GM18861 (cell line): ENCODE measurements at regions not wholly inside any gene's neighbourhood (a gene's known extent, or its start where the extent isn't known, plus 50 kb on each side); places are given as distances from the start of the nearest gene placed in this dataset.
"Not testable (repeated sequence)": the region's sequence is repeated elsewhere in the genome, so short reads cannot be mapped to it uniquely, and the experiment has no call there.

Experiments used
- ATAC-seq: cut with Tn5 transposase; IDR thresholded peaks from one replicate; pipeline ENCODE4 v1.9.1; 2021; ENCODE audit not compliant: unreplicated experiment

DNA sequence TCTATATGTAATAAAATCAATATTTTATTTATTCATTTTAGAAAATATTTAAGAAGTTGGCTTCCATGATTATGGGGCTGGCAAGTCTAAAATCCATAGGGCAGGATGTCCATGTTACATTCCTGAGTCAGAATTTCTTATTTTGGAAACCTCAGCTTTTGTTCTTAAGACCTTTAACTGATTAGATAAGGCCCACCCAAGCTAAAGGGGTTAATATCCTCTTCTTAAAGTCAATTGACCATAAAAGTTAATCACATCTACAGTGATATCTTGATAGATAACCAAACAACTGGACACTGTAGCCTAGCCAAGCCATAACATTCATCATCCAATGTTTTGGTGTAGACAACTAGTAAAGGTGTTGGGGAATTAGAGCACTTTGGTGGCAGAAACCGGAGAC is 1035.4 kb upstream of the ZEB2 start:
- no peak for ATAC-seq

DNA sequence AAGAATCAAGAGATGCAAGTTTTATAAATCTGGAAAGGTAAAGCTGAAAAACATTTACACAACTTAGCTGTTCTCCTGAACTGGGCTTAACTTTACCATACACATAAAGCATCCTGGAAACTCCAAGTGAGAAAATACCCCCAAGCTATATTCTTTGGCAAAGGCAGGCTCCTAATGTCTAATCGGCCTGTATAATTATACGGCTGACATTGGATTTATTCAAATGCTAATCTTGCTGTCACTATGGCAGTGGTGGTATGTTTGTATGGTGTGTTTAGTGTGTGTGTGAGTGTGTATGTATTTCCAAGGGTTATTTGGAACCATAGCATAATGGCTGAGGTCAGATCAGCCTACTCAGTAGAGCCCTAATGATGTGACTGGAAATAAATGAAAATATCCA is 1031.8 kb upstream of the ZEB2 start:
- no peak for ATAC-seq

DNA sequence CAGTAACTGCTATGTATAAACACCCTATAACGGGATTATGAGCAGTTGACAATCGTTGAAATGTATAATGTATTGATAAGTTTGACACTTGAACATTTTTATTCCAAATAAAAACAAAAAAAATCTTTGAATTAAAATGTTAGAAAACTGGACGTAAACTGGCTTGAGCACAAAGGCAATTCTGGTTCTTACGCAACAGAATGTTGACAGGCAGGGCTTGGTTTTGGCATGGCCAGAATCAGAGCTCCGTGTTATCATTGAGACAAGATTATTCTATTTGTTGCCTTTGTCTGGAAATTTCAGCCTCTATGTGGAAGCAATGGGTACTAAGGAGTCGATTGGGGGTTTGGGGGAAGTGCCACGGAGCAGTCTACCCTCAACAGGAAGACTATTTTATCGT is 1028.6 kb upstream of the ZEB2 start:
- ATAC-seq: no peak

DNA sequence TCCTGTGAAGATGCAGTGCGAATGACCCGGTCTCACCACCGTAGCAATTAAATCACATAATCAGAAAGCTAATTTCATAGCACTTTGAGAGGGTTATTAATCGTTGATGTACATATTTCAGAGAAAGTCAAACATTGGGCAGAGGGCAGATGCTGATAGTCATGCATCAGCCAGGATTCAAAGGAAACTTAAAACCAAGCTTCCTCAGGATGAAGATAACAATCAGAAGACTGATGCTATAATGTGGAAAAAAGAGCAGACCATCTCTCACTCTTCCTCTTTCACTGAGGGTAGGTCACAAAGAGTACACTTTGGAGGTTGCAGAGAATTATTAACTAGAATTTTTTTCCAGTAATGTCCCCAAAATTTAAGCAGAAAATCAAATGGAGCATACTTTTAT is 1027.7 kb upstream of the ZEB2 start:
- no peak for ATAC-seq

DNA sequence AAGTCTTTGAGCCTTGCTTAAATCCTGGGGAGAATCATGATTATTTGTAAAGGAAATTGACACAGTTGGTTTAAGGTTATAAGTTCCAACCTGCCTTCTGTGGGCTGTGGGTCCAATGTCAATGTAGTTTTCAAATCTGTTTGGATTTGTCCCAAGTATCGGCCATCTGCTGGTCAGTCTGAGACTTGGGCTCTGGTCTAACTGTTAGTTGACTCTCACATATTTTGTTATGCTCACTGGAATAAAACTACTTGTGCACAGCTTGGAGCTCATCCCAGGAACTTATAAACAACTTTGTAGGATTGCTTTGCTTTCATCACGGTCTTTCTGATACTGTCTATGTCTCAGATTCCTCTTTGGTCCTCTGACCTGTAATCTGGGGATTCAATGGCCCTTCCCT is 1026.2 kb upstream of the ZEB2 start:
- no peak for ATAC-seq

DNA sequence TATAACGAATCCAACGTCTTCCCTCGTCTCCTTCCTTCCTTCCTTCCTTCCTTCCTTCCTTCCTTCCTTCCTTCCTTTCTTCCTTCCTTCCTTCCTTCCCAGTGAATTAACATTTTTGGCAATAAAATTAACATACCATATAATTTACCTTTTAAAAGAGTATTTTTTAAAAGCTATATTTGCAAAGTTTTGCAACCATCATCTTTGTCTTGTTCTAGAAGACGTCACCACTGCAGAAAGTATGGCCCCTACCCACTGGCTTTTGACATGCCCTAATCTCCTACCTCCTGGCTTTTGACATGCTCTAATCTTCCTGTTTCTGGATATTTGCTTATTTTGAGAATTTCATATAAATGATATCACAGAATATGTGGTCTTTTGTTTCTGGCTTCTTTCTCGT is 1023.9 kb upstream of the ZEB2 start:
- ATAC-seq: no peak

DNA sequence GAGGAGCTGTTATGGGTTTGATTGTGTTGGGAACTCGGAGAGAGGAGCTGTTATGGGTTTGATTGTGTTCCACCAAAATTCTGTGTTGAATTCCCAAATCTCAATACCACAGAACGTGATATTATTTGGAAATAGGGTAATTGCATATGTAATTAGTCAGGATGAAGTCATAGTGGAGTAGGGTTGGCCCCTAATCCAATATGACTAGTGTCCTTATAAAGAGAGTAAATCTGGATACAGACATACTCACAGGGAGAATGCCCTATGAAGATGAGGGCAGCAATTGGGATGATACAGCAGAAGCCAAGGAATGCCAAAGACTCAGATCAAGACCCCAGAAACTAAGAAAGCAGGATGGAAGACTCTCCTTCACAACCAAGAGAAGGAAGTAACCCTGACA is 1023.2 kb upstream of the ZEB2 start:
- ATAC-seq: no peak

DNA sequence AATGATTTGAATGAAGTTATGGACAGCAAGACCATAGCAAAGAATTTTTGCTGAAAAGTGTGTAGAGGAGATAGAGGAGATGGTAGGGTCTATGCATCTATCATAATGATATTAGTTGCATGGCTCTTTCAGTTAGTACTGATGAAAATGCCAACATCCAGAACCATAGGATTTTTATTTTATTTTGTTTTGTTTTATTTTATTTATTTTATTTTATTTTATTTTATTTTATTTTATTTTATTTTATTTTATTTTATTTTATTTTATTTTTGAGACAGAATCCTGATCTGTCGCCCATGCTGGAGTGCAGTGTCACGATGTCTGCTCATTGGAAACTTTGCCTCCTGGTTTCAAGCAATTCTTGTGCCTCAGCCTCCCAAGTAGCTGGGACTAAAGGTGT is 1021.1 kb upstream of the ZEB2 start:
- no peak for ATAC-seq

DNA sequence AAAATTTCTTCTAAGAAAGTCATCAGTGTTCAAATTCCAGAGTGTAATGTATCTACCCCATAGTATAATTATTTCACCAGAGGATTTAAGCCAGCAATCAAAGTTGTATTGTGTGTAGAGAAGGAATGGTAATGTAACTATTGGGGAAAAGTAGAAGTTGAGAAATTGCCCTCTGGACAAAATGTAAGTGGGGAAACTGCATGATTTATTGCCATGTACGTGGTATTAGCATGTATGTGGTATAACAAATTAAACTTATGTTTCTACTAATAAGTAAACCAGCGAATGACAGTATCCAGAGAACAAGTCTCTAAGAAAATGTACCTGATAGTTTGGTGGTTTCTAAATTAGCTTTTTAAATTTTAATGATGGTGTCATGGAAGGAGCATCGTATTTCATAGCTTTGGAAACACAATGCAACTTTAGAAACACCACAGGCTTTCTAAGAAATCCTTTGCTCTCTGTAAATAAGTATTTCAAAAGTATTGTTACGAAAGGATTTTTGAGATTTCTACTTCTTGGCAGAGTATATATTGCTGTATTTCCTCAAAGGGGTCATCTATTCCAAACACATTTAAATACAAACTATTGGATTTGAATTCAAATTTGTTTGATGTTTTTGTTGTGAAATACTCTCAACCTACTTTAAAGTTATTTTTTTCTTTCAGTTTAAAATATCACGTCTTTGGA is 1018.9 kb upstream of the ZEB2 start:
- ATAC-seq: no peak

DNA sequence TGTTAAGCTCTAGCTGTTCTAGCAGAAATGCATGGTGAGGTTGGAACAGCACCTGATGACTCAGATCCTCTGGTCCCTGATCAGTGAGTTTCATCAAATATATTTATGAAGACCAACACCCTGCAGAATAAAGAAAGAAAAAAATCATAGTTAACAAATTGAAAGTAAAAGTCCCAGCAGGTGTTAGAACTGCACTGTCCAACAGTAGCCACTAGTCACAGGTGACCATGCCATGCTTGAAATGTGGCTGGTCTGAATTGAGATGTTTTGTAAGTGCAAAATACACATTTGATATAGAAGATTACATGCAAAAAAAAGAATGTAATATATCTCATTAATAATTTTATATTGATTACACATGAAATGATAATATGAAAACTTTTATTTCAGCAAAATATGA is 1010.7 kb upstream of the ZEB2 start:
- ATAC-seq: no peak

DNA sequence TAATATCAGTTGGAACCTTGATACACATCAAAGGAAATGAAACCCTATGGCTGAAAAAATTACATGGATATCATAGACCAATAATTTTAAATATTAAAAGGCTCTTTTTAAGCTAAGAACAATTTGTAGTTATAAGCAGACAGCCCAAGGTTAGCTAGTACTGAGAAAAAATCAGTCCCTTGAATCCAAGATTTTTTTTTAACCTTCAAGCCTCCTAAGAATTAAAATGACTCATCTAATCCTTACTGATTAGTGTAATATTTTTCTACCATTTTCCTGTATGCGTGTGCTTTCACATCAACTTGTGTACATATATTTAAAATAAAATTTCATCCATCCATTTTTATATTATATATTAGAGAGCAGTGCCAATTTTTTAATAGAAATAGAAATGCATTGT is 1004.9 kb upstream of the ZEB2 start:
- no peak for ATAC-seq

DNA sequence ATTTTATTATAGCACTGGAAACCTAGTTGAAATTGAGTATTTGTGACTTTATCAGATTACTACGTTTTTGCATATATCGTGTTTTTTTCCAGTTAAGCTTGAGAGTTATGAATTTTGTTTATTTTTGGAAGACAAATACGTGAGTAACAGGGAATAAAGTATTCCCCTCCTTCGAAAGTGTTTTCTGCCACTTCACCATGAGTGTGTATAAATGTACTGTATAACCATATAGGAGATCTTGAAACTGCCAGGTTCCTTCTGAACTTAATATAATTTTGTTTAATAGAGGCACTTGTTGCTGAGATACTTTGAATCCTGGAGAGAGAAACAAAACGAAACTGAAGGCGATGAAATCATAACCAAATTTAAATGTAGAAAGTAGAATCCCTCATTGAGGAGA is 1004.4 kb upstream of the ZEB2 start:
- no peak for ATAC-seq

DNA sequence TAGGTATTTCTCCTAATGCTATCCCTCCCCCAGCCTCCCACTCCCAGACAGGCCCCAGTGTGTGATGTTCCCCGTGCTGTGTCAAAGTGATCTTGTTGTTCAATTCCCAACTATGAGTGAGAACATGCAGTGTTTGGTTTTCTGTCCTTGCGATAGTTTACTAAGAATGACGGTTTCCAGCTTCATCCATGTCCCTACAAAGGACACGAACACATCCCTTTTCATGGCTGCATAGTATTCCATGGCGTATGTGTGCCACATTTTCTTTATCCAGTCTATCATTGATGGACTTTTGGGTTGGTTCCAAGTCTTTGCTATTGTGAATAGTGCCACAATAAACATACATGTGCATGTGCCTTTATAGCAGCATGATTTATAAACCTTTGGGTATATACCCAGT is 999.3 kb upstream of the ZEB2 start:
- not testable (repeated sequence) for ATAC-seq

DNA sequence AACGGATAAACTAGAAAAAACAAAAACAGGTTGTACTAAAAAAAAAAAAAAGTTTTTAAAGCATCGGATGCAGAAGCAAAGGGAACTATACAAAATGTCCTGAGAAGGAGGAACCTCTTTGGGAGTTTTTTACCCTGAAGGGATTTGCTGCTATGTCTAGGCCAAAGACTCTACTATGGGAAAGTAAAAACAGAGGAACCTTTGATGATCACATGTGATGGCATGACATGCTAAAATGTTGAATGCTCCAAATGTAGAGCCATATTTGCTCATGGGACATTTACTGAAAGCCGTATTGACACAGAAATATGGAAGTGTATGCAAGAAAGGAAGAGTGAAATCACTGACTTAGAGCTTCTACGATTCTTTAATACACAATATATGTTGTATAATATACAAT is 992.0 kb upstream of the ZEB2 start:
- ATAC-seq: no peak

DNA sequence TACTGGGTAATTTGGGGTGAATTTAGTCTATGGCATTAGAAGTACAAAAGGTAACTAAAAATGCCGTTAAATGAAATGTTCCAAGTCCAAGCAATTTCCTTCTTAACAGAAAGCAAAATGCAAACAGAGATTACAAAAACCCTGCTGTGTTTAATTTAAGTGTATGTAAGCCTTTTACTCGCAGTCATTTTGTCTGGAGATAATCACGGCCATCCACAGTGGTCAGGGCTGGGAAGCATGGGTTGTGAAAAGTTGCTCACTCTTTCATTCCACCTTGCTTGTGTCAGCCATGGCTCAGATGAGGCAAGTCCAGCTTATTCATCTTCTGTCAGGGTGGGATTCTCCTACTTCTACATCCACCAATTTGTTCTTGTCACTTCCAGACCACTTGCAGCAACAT is 983.6 kb upstream of the ZEB2 start:
- ATAC-seq: no peak

DNA sequence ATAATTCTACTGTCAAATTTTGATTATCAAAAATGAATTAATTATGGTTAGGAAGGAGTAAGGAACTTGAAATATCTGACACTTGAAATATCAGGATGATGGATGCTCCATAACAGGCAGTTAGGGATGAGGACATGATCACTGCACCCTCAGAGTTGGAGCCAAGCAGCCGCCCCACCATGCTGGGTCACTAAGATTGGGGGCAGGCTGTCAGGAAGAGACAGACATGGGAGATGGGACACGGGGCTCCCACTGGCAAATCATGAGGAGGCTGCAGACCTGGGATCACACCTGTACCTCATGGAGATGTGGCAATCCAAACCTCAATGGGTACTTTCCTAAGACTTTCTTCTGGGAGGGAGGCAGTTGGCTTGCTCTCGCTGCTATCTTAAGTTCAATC is 982.0 kb upstream of the ZEB2 start:
- ATAC-seq: no peak

DNA sequence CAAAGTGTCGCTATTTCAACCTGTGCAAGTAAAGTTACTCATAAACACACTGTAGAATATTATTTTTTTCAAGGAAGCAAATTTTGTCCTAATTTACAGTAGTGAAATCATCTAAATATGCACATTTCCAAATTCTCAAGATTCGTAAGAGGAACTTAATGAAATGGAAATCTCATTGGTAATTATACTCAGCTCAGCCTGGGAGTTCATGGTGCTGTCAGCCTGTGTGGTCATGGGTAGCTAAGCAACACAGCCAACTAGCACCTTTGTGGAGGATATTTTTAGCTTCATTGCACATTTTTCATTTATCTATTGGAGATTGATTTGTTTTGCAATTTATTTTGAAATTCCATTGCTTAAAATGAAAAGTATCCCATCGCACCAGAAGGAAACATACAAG is 975.7 kb upstream of the ZEB2 start:
- no peak for ATAC-seq

DNA sequence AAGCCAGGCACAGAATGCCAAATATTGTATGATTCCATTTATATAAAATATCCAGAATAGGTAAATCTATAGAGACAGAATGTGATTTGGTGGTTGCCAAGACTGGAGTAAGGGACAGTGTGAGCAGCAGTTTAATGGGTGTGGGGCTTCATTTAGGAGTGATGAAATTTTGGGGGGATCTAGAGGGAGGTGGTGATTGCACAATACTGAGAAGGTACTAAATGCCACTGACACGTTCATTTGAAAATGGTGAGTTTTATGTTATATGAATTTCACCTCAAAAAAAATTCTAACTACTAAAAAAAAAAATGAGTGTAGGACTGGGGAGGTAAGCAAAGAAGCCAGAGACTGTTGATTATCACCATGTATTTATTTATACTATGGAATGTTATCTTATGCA is 974.5 kb upstream of the ZEB2 start:
- ATAC-seq: no peak

DNA sequence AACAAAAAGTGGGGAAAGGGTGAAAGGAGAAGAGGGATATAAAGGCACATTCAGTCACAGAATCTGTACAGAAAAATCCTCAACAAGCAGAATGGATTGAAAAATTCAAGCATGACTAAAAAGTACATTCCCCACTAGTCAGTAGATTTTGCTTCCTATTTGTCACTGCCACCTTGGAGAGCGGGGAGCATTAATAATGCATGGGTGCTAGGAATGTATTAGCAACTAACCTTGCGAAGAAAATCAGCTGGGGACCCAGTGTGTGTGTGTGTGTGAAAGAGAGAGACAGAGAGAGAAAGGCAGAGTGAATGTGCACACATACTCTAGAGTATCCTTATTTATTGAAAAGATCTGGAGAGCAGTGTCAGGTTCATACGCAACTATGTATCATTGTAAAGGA is 968.7 kb upstream of the ZEB2 start:
- ATAC-seq: no peak

DNA sequence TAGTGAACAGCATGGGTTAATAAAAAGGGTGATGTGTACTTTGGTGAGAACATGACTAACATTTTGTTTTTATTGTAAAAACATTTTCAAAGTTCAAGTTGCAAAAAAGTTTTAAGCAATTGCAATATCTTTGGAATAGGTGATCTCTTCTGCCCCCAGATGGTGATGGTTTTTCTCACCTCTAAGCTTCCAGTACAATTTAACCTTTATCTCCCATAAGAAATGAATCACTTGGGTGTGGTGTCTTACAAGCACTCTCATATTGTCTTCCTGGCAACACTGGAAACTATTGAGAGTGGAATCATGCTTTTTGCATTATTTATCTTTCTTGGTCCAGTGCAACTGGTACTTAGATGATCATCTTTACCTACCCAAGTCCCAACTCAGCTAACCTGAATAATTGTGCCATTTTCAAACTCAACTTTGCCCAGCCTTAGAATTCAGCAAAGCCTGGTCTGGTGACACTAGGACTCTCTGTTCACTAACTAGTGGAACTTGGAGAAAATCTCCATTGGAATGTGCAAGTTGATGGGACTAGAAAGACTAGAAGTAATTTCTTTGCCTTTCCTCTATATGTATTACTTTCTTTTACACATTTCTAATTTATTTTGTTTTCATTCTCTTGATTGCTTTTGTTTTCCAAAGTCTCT is 964.7 kb upstream of the ZEB2 start:
- ATAC-seq: no peak

DNA sequence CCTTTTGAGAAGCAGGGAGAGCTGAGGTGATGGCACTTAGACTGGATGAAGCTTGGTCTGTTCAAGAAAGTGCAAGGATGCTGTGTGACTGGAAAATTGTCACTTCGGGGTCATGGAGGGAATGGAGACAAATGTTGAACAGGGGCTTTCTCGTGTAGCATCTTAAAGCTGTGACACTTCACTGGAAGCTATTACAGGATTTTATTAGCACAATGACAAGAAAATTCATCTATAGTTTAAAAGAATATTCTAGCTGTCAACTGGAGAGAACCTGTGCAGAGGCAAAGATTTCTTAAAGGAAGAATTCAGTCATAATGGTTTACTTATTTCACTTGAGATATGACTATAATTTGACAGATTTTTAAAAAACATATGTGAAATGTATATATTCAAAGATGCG is 963.9 kb upstream of the ZEB2 start:
- no peak for ATAC-seq

DNA sequence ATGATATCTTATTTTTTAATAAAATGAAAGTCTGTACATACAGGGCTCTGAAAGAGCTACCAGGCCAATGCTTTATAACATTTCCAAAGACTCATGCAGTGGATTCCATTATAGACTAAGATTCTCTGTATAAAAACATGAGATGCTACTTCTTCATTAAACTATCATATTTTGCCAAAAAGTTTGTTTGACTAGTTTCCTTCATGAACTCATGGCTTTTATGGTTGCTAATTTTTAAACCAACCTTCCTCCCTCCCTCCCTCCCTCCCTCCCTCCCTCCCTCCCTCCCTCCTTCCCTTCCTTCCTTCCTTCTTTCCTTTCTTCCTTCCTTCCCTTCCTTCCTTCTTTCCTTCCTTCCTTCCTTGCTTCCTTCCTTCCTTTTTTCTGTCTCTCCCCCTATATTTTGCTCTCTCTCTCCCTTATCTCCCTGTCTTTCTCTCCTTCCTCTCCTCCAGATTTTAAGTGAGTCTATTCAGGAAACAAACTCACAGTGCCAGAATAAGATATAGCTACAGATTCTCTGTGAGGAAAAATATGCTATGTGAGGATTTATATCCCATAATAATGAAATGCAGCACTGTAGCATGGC is 961.5 kb upstream of the ZEB2 start:
- no peak for ATAC-seq

DNA sequence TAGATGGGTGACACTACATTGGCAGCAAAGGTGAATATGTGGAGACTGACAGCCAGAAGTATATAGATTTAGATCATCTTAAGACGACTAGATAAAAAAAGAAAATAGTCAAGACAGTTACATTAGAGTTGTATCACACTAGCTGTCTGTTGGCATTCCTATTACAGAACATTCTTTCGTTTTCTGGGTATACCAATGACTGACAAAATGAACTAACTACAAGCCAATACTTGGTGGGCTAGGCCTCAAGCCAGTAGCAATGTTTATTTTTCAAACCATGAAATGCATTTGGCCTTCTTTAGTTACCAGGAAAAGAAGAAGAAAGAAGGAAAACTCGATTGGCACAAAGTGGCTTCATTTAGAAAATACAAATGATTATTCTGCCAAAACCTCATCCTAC is 944.9 kb upstream of the ZEB2 start:
- no peak for ATAC-seq
